HL-60 (cell line): ENCODE measurements at regions not wholly inside any gene's neighbourhood (a gene's known extent, or its start where the extent isn't known, plus 50 kb on each side); places are given as distances from the start of the nearest gene placed in this dataset.

Experiments
- GABPA ChIP-seq: IDR thresholded peaks from 2 replicates; pipeline ENCODE4 v1.6.1; 2012; ENCODE audit warnings: low read depth
- POLR2AphosphoS5 ChIP-seq: IDR thresholded peaks from 2 replicates; pipeline ENCODE4 v1.6.1; 2012; ENCODE audit warnings: low read depth
- SPI1 ChIP-seq: IDR thresholded peaks from 2 replicates; pipeline ENCODE4 v1.6.1; 2012; ENCODE audit warnings: low read depth, mild to moderate bottlenecking, borderline replicate concordance
- TF ChIP-seq, protein P1 (sequence below): IDR thresholded peaks from one replicate; pipeline ENCODE4 v1.5.1; 2011; ENCODE audit warnings: low read length, control low read depth, inconsistent platforms; ENCODE audit not compliant: insufficient read depth
- TF ChIP-seq, protein P2 (sequence below): IDR thresholded peaks from 2 replicates; pipeline ENCODE4 v1.6.1; 2012; ENCODE audit warnings: low read depth; ENCODE audit not compliant: insufficient replicate concordance

DNA sequence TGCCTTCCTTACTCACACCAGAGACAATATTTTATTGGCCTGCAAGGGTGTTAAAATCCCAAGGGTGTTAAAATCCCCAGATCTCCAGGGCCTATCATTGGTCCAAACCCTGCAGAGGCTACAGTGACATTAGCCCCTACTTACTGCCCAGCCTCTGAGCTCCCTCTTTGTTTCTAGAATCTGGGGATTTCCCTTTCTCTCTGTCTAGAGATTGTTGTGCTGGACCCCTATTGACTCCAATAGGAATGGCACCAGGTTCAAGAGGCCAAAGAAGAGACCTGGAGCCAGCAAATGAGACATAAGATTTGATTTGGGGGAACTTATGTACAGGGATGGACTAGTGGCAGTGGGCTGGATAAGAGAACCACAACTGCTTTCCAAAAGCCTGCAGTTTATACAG lies 53.3 kb upstream of the ZBED3 start:
- TF ChIP-seq, protein P1, sequence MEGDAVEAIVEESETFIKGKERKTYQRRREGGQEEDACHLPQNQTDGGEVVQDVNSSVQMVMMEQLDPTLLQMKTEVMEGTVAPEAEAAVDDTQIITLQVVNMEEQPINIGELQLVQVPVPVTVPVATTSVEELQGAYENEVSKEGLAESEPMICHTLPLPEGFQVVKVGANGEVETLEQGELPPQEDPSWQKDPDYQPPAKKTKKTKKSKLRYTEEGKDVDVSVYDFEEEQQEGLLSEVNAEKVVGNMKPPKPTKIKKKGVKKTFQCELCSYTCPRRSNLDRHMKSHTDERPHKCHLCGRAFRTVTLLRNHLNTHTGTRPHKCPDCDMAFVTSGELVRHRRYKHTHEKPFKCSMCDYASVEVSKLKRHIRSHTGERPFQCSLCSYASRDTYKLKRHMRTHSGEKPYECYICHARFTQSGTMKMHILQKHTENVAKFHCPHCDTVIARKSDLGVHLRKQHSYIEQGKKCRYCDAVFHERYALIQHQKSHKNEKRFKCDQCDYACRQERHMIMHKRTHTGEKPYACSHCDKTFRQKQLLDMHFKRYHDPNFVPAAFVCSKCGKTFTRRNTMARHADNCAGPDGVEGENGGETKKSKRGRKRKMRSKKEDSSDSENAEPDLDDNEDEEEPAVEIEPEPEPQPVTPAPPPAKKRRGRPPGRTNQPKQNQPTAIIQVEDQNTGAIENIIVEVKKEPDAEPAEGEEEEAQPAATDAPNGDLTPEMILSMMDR, result no peak
- TF ChIP-seq, protein P2, sequence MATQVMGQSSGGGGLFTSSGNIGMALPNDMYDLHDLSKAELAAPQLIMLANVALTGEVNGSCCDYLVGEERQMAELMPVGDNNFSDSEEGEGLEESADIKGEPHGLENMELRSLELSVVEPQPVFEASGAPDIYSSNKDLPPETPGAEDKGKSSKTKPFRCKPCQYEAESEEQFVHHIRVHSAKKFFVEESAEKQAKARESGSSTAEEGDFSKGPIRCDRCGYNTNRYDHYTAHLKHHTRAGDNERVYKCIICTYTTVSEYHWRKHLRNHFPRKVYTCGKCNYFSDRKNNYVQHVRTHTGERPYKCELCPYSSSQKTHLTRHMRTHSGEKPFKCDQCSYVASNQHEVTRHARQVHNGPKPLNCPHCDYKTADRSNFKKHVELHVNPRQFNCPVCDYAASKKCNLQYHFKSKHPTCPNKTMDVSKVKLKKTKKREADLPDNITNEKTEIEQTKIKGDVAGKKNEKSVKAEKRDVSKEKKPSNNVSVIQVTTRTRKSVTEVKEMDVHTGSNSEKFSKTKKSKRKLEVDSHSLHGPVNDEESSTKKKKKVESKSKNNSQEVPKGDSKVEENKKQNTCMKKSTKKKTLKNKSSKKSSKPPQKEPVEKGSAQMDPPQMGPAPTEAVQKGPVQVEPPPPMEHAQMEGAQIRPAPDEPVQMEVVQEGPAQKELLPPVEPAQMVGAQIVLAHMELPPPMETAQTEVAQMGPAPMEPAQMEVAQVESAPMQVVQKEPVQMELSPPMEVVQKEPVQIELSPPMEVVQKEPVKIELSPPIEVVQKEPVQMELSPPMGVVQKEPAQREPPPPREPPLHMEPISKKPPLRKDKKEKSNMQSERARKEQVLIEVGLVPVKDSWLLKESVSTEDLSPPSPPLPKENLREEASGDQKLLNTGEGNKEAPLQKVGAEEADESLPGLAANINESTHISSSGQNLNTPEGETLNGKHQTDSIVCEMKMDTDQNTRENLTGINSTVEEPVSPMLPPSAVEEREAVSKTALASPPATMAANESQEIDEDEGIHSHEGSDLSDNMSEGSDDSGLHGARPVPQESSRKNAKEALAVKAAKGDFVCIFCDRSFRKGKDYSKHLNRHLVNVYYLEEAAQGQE, result no peak
- no peak for TF ChIP-seq POLR2AphosphoS5
- no peak for TF ChIP-seq GABPA
- TF ChIP-seq SPI1, result no peak
